SK-N-SH treated with all-trans-retinoic acid at 6 μM for 48 hours (cell line): ENCODE measurements at regions not wholly inside any gene's neighbourhood (a gene's known extent, or its start where the extent isn't known, plus 50 kb on each side); places are given as distances from the start of the nearest gene placed in this dataset.

ENCODE experiments used
- BACH2 ChIP-seq: fragments of 250-450 bp; sonication (Bioruptor Pico); IDR thresholded peaks from 2 replicates; pipeline ENCODE4 v1.9.0; 2021; ENCODE audit warnings: mild to moderate bottlenecking, borderline replicate concordance
- ESRRG ChIP-seq: fragments of 250-450 bp; sonication (Bioruptor Pico); IDR thresholded peaks from 2 replicates; pipeline ENCODE4 v1.6.1; 2021; ENCODE audit warnings: mild to moderate bottlenecking
- ISL1 ChIP-seq: fragments of 250-450 bp; sonication (Bioruptor Pico); IDR thresholded peaks from 2 replicates; pipeline ENCODE4 v2.1.2; 2022; ENCODE audit warnings: mild to moderate bottlenecking, moderate library complexity
- RARB ChIP-seq: fragments of 250-450 bp; sonication (Bioruptor Pico); IDR thresholded peaks from 2 replicates; pipeline ENCODE4 v1.8.0; 2021; ENCODE audit warnings: mild to moderate bottlenecking, moderate library complexity
- TOX ChIP-seq: fragments of 250-450 bp; sonication (Bioruptor Pico); IDR thresholded peaks from 2 replicates; pipeline ENCODE4 v1.8.0; 2021; ENCODE audit warnings: mild to moderate bottlenecking, moderate library complexity, borderline replicate concordance
- ZC3H10 ChIP-seq: fragments of 250-450 bp; sonication (Bioruptor Pico); IDR thresholded peaks from 2 replicates; pipeline ENCODE4 v1.5.1; 2021; ENCODE audit warnings: mild to moderate bottlenecking, moderate library complexity
- ZFP3 ChIP-seq: fragments of 250-450 bp; sonication (Bioruptor Pico); IDR thresholded peaks from 2 replicates; pipeline ENCODE4 v1.5.0; 2020; ENCODE audit warnings: mild to moderate bottlenecking, moderate library complexity
- ZFP30 ChIP-seq: fragments of 450-650 bp; formaldehyde crosslinking; IDR thresholded peaks from 2 replicates; pipeline ENCODE4 v1.5.0; 2022; ENCODE audit warnings: mild to moderate bottlenecking, moderate library complexity
- ZNF70 ChIP-seq: fragments of 450-650 bp; formaldehyde crosslinking; IDR thresholded peaks from 2 replicates; pipeline ENCODE4 v1.5.0; 2020; ENCODE audit warnings: mild to moderate bottlenecking, moderate library complexity
- ZNF8 ChIP-seq: fragments of 450-650 bp; formaldehyde crosslinking; IDR thresholded peaks from 2 replicates; pipeline ENCODE4 v1.5.0; 2020; ENCODE audit warnings: mild to moderate bottlenecking, moderate library complexity
- TF ChIP-seq, protein P1 (sequence below): fragments of 250-450 bp; sonication (Bioruptor Pico); IDR thresholded peaks from 2 replicates; pipeline ENCODE4 v1.5.1; 2020; ENCODE audit warnings: low read depth, mild to moderate bottlenecking, moderate library complexity
- TF ChIP-seq, protein P2 (sequence below): fragments of 250-450 bp; sonication (Bioruptor Pico); IDR thresholded peaks from 2 replicates; pipeline ENCODE4 v1.8.0; 2021; ENCODE audit warnings: low read depth, mild to moderate bottlenecking, moderate library complexity, borderline replicate concordance
- TF ChIP-seq, protein P3 (sequence below): fragments of 250-450 bp; sonication (Bioruptor Pico); IDR thresholded peaks from 2 replicates; pipeline ENCODE4 v1.8.0; 2020; ENCODE audit warnings: mild to moderate bottlenecking, moderate library complexity, borderline replicate concordance

DNA sequence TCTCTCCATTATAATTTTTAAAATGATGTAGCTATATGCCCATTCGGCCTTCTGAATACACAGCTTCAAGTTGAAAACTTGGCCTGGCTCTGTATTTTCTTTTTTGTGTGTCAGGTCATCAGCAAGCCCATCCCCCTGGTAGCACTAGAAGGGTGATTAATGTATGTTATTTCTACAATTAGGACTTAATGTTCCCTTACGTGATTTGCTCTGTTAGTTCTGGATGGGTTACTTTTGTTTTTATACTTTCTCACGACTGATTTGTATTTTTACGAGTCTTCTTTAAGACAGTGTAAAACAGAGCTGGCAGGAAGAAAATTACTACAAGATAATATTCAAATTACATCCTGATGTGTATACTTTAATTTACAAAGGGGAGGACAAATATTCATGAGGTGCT lies 88.4 kb upstream of the RGPD4 start:
- no peak for TF ChIP-seq ISL1 (CRISPR knock-in tag)
- TF ChIP-seq TOX (CRISPR knock-in tag), result no peak
- TF ChIP-seq, protein P1, sequence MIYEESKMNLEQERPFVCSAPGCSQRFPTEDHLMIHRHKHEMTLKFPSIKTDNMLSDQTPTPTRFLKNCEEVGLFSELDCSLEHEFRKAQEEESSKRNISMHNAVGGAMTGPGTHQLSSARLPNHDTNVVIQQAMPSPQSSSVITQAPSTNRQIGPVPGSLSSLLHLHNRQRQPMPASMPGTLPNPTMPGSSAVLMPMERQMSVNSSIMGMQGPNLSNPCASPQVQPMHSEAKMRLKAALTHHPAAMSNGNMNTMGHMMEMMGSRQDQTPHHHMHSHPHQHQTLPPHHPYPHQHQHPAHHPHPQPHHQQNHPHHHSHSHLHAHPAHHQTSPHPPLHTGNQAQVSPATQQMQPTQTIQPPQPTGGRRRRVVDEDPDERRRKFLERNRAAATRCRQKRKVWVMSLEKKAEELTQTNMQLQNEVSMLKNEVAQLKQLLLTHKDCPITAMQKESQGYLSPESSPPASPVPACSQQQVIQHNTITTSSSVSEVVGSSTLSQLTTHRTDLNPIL (CRISPR knock-in tag), result no peak
- no peak for TF ChIP-seq ZFP30 (CRISPR knock-in tag)
- TF ChIP-seq RARB (CRISPR knock-in tag), result no peak
- TF ChIP-seq, protein P2, sequence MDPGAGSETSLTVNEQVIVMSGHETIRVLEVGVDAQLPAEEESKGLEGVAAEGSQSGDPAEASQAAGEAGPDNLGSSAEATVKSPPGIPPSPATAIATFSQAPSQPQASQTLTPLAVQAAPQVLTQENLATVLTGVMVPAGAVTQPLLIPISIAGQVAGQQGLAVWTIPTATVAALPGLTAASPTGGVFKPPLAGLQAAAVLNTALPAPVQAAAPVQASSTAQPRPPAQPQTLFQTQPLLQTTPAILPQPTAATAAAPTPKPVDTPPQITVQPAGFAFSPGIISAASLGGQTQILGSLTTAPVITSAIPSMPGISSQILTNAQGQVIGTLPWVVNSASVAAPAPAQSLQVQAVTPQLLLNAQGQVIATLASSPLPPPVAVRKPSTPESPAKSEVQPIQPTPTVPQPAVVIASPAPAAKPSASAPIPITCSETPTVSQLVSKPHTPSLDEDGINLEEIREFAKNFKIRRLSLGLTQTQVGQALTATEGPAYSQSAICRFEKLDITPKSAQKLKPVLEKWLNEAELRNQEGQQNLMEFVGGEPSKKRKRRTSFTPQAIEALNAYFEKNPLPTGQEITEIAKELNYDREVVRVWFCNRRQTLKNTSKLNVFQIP (CRISPR knock-in tag), result no peak
- TF ChIP-seq BACH2 (CRISPR knock-in tag), result no peak
- no peak for TF ChIP-seq ZFP3 (CRISPR knock-in tag)
- TF ChIP-seq ZNF8, result no peak
- TF ChIP-seq, protein P3, sequence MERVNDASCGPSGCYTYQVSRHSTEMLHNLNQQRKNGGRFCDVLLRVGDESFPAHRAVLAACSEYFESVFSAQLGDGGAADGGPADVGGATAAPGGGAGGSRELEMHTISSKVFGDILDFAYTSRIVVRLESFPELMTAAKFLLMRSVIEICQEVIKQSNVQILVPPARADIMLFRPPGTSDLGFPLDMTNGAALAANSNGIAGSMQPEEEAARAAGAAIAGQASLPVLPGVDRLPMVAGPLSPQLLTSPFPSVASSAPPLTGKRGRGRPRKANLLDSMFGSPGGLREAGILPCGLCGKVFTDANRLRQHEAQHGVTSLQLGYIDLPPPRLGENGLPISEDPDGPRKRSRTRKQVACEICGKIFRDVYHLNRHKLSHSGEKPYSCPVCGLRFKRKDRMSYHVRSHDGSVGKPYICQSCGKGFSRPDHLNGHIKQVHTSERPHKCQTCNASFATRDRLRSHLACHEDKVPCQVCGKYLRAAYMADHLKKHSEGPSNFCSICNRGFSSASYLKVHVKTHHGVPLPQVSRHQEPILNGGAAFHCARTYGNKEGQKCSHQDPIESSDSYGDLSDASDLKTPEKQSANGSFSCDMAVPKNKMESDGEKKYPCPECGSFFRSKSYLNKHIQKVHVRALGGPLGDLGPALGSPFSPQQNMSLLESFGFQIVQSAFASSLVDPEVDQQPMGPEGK (CRISPR knock-in tag), result no peak
- no peak for TF ChIP-seq ZNF70 (CRISPR knock-in tag)
- no peak for TF ChIP-seq ESRRG (CRISPR knock-in tag)
- TF ChIP-seq ZC3H10 (CRISPR knock-in tag), result no peak
